ENCODE measurements at regions not wholly inside any gene's neighbourhood (a gene's known extent, or its start where the extent isn't known, plus 50 kb on each side); places are given as distances from the start of the nearest gene placed in this dataset.

- no peak for TF ChIP-seq CTCF (IDR thresholded peaks at IDR 0.05)
- TF ChIP-seq POLR2A (IDR thresholded peaks at IDR 0.05): no peak
These were observed 355.8 kb upstream of the IL12A start for GRCh38 chr3:159632851-159633250.
